GM18519 (cell line): ENCODE measurements at regions not wholly inside any gene's neighbourhood (a gene's known extent, or its start where the extent isn't known, plus 50 kb on each side); places are given as distances from the start of the nearest gene placed in this dataset.

ENCODE experiments used
- ATAC-seq: cut with Tn5 transposase; IDR thresholded peaks from one replicate; pipeline ENCODE4 v1.9.1; 2021; ENCODE audit warnings: mild to moderate bottlenecking, moderate library complexity; ENCODE audit not compliant: unreplicated experiment, low FRiP score

- ATAC-seq: no peak
Observed at GRCh38 chrX:39709812-39710211, 387.9 kb downstream of the BCOR start.

- ATAC-seq: no peak
Observed at GRCh38 chrX:39710776-39711175, 387.0 kb downstream of the BCOR start.

GRCh38 chrX:39714471-39714870, 383.3 kb downstream of the BCOR start:
- ATAC-seq: no peak

- ATAC-seq: no peak
Observed at GRCh38 chrX:39716401-39716800, 381.4 kb downstream of the BCOR start.

GRCh38 chrX:39716802-39717540, 380.8 kb downstream of the BCOR start:
- ATAC-seq: no peak

GRCh38 chrX:39718981-39719380, 378.8 kb downstream of the BCOR start:
- ATAC-seq: no peak

- ATAC-seq: no peak
Observed at GRCh38 chrX:39720945-39721344, 376.8 kb downstream of the BCOR start.

GRCh38 chrX:39721566-39722279, 376.0 kb downstream of the BCOR start:
- ATAC-seq: no peak

- no peak for ATAC-seq
Observed at GRCh38 chrX:39724544-39724943, 373.2 kb downstream of the BCOR start.

GRCh38 chrX:39725114-39725513, 372.6 kb downstream of the BCOR start:
- ATAC-seq: no peak

GRCh38 chrX:39725928-39726619, 371.7 kb downstream of the BCOR start:
- ATAC-seq: no peak

GRCh38 chrX:39726771-39727170, 371.0 kb downstream of the BCOR start:
- no peak for ATAC-seq

GRCh38 chrX:39728025-39728424, 369.7 kb downstream of the BCOR start:
- ATAC-seq: no peak

- no peak for ATAC-seq
Observed at GRCh38 chrX:39728852-39729598, 368.7 kb downstream of the BCOR start.

GRCh38 chrX:39729981-39730661, 367.6 kb downstream of the BCOR start:
- no peak for ATAC-seq

GRCh38 chrX:39730662-39731329, 367.0 kb downstream of the BCOR start:
- ATAC-seq: no peak

- ATAC-seq: no peak
Observed at GRCh38 chrX:39731330-39731667, 366.5 kb downstream of the BCOR start.

- no peak for ATAC-seq
Observed at GRCh38 chrX:39731735-39732134, 366.0 kb downstream of the BCOR start.

GRCh38 chrX:39733745-39734144, 364.0 kb downstream of the BCOR start:
- no peak for ATAC-seq
